Stimulated activated CD4-positive, alpha-beta T cell treated with anti-CD3 and anti-CD28 coated beads, Interleukin-1b, Interleukin-23, amount 100 ng/mL, for 4 hours (primary cell): ENCODE measurements at regions not wholly inside any gene's neighbourhood (a gene's known extent, or its start where the extent isn't known, plus 50 kb on each side); places are given as distances from the start of the nearest gene placed in this dataset.
"Not testable (repeated sequence)": the region's sequence is repeated elsewhere in the genome, so short reads cannot be mapped to it uniquely, and the experiment has no call there.

ENCODE experiments used
- DNase-seq, 2 donors: peaks; one replicate each; pipeline ENCODE4 v3.0.0-alpha.2; 2020; ENCODE audit warnings: low read depth in 2 of 2

DNA sequence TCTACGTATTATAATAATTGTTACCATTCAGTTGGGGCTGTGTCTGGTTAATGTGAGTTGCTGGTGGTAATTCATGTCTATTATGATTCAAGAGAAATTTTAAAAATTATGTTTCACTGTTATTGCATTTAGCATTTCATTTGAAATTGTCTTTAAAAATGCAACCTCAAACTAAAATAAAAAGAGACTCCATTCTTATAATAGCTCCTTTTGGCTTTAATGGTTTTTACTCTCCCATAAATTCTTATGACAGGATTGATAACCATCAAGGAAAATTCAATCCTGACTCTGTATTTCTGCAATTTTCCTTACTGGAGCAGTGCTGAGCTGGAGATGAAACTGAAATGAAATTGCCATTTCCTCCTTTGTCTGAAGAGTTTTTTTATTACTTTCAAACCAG is 262.7 kb downstream of the REEP3 start:
- DNase-seq, result no peak

DNA sequence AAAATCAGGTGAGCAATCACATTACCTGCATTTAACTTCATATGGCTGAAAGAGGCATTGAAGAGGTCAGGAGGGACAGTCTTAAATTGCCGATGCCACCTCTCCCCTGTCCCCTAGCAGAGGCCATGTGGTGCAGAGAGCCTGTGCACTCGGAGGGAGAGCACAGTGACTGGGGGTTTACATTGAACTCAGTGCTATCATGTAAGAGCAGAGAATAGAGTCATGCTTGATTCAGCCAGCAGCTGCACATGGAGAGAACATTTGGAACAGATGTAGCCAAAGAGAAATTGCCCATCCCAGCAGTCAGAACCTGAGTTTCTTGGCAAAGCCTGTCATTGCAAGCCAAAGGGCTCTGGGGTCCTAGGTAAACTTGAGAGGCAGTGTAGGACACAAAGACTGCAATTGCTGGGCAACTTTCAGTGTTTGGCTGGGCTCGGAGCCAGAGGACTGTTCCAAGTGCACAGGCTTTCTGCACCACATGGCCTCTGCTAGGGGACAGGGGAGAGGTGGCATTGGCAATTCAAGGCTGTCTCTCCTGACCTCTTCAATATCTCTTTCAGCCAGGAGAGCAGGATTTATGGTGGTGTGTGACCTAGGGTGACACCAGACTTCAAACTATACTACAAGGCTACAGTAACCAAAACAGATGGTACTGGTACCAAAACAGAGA is 267.1 kb downstream of the REEP3 start:
- no peak for DNase-seq

DNA sequence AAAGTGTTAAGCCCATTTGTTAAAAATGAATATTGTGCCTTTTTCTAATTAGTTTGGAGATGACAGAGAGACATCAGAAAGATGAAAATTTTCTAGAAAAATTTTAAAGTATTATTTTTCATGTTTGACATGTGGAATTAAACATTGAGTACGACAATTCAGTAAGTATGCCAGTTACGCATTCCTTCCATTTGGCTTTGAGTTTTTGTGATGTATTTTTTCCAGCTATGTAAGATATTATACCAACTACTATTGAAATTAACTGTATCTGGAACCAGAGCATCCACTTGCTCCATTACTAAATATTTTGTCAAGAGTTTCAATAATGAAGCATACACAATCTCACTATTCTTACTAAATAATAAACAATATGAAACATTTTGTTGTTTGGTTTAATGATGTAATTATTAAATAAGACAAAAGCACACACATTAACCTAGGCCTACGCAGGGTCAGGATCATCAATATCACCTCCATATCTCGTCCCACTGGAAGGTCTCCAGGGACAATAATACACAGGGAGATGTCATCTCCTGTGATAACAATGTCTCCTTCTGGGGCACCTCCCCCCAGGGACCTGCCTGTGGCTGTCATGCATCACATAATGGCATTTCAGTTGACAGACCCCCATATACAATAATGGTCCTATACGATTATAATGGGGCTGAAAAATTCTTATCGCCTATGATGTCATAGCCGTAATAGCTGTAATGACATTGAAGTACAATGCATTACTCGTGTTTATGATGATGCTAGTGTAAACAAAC is 274.1 kb downstream of the REEP3 start:
- DNase-seq, result no peak

DNA sequence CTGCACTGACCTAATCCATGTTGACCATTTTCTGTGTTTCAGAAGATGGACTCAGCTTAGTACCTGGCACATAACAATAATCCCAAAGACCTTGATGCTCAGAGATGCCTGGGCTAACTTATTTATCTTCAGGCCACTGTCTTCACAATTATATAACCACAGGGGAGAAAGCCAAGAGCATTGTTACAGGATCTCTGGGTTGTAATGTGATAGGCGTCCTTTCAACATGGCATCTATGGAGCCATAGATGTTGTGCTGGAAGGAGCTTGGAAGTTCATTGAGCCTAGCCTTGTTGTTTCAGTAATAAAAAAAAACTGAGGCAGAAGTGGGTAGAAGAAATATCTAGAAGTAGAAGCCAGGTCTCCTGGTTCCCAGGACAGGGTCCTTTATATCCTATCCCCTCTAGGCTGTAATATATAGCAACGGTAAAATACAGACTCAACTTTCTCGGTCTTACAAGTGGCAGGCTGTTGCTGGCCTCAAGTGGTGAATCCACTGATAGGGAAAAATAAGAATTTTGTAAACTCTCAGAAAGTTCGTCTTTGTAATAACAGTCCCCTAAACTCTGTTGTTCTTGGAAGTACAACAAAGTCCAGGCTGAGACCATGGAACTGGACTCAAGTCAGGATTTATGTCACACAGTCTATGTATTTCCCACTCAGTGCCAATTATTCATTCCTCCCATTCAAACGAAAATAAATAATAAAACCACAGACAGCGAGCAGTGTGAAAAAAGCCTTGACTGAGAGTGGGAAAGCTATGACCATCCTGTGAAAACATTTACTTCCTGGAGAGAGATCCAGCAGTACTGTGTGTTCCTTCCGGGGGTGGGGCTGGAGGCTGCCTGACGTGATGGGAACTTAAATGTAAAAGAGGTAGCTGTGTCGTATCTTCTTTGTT is 277.6 kb downstream of the REEP3 start:
- no peak for DNase-seq

DNA sequence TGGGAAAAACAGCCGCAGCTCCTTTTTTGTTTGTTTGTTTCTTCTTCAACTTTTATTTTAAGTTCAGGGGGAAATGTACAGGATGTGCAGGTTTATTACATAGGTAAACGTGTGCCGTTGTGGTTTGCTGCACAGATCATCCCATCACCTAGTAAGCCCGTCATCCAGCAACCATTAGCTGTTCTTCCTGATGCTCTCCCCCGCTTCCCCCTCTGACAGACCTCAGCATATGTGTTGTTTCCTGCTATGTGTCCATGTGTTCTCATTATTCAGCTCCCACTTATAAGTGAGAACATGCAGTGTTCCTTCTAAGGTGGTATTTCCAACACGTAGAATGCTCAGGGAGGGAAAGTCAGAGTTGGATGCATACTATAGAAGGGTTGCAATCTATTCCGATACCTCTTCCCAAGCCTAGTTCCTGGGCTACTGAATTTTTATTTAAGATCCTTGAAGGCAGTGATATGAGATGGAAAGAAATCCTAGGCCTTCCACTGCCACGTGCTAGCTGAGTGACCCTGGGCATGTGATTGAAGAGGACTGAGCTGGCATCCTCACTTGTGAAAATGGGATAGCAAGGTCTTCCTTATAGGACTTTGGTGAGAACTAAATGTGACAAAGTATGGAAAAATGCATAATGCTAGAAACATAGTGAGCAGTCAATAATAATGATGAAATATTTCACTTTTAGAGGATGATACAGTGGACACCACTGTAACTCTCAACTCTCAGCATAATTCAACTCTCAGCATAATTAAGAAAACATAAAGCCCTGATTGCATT is 278.5 kb downstream of the REEP3 start:
- DNase-seq, result no peak

DNA sequence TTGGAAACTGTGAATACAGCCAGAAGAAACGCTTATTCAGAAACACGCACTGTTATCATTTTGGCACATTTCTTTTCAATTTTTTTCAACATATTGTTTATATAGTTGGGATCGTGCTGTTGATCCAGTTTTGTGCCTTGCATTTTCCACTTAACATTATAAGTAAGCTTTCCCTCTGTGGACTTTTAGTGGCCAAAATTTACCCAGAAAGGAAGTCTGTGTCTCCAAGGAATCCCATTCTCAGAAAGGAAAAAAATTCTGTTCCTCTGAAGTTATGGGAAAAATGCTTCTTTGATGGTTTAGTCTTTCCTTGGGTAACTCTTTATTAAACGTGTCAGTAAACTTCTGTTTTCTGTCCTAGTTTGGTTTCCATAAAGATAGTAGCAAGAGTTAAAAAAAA is 280.0 kb downstream of the REEP3 start:
- DNase-seq, result no peak

DNA sequence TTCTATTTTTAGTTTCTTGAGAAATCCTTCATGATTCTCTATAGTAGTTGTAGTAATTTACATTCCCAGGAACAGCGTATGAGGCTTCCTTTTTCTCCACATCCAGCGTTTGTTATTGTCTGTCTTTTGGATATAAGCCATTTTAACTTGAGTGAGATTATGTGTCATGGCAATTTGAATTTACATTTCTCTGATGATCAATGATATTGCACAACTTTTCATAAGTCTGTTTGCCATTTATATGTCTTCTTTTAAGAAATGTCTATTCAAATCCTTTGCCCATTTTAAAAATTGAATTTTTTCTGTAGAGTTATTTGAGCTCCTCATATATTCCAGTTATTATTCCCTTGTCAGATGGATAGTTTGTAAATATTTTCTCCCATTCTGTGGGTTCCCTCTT is 285.1 kb downstream of the REEP3 start:
- DNase-seq, result no peak

DNA sequence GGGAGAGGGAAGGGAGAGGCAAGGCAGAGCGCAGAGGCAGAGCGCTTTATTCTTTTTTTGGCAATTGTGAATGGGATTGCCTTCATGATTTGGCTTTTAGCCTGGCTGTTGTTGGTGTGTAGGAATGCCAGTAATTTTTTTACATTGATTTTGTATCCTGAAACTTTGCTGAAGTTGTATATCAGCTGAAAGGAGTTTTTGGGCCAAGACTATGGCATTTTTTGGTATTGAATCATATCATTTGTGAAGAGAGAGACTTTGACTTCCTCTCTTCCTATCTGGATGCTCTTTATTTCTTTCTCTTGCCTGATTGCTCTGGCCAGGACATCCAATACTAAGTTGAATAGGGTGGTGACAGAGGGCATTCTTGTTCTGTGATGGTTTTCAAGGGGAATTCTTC is 291.3 kb downstream of the REEP3 start:
- DNase-seq, result no peak

DNA sequence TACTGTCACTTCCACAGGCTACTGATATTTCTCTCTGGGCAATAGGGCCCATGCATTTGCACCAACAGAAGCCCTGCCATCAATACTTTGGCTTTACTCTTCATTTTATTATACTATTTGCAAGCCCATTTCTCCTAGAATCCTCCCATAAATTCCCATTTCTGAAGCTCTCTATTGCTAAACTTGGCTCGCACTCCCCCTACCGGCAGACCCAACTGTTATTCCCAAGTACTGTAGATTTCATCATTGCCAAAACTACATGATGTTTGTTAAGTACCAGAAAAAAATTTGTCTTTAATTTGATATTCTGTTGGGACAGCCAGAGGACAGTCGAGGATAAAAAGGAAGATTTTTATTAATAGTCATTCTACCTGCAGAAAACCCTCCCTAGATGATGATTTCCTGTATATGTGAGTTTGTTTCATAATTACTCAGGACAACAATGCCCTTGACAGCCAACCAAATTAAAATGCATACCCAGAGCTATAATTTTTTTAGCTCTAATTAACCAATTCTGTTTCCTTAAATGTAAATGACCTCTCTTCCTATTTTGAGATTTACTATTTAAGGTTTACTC is 298.6 kb downstream of the REEP3 start:
- no peak for DNase-seq

DNA sequence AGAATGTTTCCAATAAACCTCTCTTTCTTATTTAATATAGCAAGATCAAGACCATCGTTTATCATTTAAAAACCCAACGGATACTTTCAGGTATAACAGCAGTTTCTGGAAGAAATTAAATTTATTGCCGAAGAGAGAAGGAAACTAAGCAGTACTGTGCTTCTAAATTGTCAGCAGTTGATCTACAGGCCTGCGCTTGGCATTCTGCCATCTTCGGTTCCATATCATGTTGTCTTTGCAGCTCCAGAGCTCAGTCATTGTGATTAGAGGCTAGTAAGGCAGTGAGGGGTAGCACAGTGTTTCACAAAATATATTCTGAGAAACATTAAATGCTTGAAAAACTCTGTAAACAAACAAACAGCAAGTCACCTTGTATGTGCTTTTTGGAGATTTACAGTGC is 301.3 kb downstream of the REEP3 start:
- no peak for DNase-seq

DNA sequence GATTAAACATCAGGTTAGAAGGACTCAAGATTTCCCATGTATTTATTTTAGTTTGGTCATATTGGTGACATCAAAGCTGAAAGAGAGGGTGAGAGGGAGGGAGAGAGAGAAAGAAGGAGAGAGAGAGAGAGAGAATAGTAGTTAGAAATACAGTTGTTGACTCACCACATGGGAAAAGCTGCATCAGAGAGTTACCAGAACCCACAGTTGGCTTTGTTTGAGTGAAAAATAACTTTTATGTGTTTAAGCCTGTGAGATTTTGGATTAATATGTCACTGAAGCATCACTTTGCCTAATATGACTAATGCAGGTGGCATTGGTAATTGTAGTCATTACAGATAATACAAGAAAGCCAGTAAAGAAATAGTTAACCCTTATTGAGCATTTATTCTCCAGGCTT is 303.9 kb downstream of the REEP3 start:
- no peak for DNase-seq

DNA sequence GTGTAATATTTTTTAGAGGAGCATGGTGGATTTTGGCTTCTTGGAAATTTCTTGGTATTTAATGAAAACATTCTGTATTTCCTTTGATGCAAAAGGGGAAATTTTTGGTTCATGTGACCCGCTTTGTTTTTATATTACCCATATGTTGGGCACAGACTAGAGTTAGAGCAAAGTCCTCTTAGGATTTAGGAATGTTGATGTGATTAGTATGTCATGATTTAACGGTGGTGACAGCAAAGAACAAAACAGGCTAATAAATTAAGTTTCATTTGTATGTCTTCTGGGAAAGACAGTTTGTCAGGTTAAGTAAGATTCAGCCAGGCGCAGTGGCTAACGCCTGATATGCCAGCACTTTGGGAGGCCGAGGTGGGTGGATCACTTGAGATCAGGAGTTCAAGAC is 304.6 kb downstream of the REEP3 start:
- no peak for DNase-seq

DNA sequence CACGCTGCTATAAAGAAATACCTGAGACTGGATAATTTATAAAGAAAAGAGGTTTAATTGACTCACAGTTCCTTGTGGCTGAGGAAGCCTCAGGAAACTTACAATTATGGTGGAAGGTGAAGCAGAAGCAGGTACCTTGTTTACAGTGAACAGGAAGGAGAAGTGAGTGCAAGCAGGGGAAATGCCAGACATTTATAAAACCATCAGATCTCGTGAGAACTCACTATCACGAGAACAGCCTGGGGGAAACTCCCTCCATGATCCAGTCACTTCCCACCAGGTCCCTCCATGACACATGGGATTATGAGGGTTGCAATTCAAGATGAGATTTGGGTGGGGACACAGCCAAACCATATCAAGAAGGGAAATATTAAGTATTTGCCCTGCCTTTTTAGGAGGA is 305.8 kb downstream of the REEP3 start:
- not testable (repeated sequence) for DNase-seq

DNA sequence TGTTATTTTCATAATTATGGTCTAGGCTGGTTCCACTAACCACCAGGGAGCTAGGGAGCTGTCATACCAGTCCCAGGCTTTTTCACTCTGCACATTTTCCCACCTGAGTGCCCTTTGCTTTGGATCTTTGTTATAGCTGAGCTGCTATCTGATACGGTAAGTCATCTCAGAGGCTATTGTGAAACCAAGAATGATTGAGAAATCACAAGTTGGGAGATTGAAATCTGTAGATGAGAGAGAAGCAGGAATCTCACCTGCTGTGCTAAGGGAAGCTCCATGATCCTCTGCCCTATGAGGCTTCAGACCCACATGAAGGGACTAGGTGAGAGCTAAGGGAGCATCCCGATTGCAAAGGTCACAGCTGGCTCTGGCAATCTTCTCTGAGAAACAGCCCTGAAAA is 307.8 kb downstream of the REEP3 start:
- no peak for DNase-seq

DNA sequence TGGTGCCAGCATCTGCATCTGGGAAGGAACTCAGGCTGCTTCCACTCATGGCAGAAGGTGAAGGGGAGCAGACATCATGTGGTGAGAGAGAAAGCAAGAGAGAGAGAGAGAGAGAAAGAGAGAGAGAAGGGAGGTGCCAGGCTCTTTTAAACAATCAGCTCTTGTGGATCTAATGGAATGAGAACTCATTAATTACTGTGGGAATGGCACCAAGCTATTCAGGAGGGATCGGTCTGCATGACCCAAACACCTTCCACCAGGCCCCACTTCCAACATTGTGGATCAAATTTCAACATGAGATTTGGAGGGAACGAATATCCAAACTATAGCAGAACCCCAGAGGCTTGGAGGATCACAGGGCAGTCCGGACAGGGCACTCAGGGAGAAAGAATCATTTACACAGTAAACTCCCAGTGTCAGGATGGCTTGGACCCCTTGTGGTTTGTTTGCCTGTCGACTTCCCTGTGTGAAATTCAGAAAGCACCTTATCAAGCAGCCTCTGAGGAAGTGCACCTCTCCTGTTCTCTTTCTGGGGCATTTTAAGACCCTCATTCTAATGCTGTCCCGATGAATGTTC is 308.5 kb downstream of the REEP3 start:
- DNase-seq, result no peak

DNA sequence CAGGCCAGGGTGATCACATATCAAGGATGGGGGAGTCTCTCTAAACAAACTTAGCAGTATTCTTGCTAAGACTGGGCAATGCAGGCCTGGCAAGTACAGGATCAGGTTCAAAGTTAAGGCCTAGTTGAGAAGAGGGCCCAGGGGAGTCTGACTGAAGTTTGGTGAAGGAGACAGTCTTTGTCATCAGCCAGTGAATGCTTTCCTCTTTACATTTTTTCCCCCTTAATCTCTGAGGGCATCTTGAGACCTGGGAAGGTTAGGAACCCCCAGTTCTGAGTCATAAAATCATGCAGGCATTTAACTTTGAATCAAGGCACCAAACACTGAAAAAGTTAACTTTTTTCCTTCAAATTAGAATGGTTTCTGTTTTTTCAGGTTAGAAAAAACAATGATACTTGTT is 311.5 kb downstream of the REEP3 start:
- no peak for DNase-seq

DNA sequence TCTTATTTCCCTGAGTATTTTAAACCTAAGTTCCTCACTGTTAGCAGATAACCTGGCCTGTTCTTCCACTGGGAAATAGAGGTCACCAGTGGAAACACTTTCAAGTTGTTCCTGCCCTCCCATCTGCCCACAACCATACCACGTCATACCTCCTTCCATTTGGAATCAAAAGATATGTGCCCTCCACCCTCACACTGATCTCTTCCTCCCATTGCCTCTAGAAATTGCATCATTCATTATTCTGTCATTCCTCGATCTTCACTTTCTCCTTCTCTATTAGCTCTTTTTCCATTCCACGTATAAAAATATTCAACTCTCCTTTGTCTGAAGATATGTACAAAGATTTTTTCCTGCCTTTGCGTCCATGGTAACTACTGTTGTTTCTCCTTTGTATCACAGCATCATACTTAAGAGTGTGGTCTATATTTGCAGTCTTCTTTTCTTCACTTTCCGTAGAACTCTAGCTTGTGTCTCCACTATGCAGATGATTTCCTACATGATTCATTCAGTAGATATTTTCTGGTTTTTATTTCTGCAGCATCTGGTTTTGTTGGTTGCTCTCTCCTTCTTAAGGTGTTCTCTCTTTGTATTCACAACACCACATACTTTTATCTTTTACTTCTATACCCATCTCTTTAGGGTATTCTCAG is 312.3 kb downstream of the REEP3 start:
- no peak for DNase-seq

DNA sequence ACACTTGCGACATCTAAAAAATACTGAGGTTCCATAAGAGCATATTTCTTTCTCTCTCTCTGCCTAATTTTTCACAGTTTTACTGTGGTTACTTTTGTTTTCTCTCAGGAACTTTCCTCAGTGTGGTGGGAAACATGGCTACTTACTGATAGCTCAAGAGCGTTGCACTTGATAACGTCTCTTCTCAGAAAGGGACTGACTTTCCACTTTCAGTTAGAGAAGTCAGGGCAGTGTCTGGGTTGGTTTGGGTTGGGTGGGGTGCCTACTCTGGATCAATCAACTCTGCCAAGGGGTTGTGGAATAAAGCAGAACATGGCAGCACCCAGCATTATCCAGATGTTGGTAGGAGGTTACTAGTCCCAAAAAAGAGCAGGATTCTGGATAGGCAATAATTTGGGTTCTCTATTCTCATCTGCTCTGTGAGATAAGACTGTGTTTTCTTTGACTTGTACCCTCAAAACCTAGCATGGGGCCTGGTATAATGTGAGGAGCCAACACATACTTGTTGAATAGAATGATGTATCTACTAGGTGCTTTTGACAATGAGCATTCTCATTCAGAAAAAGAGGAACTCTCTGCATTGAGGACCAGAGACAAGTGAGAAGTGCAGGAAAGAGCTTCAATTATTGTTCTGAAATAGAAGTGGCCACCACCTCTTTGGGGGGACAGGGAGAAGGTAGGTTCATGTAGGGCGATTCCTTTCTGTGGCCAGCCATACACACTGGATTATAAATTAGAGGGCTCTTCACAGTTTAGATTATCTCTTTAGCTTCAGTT is 315.7 kb downstream of the REEP3 start:
- no peak for DNase-seq

DNA sequence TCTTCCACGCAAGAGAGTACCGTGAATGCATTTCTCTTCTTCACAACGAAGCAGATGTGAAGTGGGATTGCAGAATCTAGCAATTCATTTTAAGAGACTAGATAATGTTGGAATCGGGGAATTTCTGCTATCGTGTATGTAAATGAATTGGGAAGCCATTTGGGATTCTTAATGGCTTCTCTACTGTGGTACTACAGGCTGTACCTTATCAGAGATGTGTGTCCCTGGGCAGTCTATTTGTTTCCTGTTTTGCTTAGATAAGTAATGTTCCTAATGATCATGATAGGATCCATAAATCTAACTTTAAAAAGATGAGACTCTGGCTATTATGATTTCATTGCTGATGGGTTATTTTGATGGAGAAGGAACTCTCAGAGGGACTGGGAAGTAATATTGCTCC is 320.6 kb downstream of the REEP3 start:
- no peak for DNase-seq

DNA sequence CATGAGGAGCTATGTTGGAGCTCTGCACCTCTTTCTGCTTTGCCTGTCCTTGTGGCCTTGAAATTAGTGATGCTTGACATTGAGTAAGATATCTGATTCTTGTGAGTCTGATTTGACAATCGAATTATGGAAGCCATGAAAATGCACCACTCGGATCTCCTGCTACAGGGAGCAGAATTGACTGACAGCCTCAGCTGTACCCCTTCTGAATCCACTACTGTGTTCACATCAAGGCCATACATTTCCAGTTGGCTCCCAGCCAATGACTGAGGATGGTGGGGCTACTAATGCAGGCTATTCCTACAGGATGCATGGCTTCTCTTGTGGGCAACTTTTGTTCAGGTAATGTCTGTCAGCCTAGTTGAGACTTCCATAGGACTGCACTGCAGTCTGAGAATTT is 321.9 kb downstream of the REEP3 start:
- no peak for DNase-seq
